ENCODE measurements at regions not wholly inside any gene's neighbourhood (a gene's known extent, or its start where the extent isn't known, plus 50 kb on each side); places are given as distances from the start of the nearest gene placed in this dataset.

DNA sequence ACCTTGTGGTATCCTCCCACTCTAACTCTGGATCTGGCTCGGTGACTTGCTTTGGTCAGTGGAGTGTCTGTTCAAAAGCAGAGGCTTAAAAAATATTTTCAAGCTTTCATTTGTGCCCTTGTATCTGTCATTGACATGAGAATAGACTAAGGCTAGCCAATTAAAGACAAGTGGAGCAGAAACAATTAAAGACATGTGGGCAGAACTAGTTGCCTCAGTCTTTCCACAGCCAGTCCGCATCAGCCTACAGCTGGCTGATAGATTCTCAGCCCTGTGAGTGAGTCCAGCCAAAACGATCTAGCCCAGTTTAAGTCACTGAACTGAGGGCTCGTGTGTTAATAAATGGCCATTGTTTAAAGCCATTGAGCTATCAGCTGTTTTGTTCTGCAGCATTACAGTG, 185.2 kb upstream of the DGKB start:
- TF ChIP-seq, protein P1, sequence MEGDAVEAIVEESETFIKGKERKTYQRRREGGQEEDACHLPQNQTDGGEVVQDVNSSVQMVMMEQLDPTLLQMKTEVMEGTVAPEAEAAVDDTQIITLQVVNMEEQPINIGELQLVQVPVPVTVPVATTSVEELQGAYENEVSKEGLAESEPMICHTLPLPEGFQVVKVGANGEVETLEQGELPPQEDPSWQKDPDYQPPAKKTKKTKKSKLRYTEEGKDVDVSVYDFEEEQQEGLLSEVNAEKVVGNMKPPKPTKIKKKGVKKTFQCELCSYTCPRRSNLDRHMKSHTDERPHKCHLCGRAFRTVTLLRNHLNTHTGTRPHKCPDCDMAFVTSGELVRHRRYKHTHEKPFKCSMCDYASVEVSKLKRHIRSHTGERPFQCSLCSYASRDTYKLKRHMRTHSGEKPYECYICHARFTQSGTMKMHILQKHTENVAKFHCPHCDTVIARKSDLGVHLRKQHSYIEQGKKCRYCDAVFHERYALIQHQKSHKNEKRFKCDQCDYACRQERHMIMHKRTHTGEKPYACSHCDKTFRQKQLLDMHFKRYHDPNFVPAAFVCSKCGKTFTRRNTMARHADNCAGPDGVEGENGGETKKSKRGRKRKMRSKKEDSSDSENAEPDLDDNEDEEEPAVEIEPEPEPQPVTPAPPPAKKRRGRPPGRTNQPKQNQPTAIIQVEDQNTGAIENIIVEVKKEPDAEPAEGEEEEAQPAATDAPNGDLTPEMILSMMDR (conservative IDR thresholded peaks at IDR 0.05; ENCODE audit: control insufficient read depth, insufficient read depth, low read depth, low read length): no peak
- DNase-seq (ENCODE audit: low read depth): no peak
- no peak overlapping the region for H3K4me3 ChIP-seq (ENCODE audit: control insufficient read depth, low read depth, low read length)

DNA sequence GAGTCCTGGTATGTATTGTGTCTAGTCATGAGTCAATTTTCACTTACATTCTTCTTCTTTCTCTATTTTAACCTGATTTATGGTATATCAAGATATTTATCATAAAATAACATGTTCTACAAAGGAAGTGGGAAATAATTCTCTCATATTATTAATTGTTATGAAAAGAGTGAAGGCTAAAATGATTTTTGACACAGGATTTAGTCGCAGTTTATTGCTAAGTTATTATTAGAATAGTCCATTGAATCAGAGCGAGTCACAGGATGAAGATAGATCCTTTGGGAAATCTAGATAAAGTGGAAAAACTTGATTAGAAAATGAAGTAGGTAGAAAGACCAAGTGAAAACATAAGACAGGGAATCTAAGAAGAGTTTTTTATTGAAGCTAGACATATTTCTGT, 184.3 kb upstream of the DGKB start:
- peak; percentile 17 for DNase-seq (ENCODE audit: low read depth)
- H3K4me3 ChIP-seq (ENCODE audit: control insufficient read depth, low read depth, low read length): no peak overlapping the region
- TF ChIP-seq, protein P1 (conservative IDR thresholded peaks at IDR 0.05; ENCODE audit: control insufficient read depth, insufficient read depth, low read depth, low read length): no peak

DNA sequence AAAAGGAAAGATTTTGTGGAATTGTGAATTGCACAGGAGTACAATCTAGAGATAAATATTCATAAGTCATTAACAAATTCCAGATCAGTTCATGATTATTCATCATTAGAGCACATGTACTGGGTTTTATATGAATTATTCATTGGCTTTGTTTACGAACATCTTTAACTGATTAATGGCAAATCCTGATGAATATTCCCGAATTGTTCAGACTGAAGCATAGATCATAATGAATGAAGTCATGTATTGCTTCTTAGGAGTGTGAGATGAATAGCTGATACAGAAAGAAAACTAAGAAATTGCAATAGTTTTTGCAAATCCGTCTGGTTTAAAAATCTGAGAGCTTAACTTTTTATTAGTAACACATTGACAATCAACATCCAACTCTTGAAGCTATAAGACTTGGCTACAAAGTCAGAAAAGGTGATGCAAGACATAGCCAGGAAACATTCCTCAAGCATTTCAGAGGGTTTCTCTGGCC, 183.6 kb upstream of the DGKB start:
- DNase-seq (ENCODE audit: low read depth): peak; percentile 52
- TF ChIP-seq, protein P1 (conservative IDR thresholded peaks at IDR 0.05; ENCODE audit: control insufficient read depth, insufficient read depth, low read depth, low read length): no peak
- no peak overlapping the region for H3K4me3 ChIP-seq (ENCODE audit: control insufficient read depth, low read depth, low read length)

DNA sequence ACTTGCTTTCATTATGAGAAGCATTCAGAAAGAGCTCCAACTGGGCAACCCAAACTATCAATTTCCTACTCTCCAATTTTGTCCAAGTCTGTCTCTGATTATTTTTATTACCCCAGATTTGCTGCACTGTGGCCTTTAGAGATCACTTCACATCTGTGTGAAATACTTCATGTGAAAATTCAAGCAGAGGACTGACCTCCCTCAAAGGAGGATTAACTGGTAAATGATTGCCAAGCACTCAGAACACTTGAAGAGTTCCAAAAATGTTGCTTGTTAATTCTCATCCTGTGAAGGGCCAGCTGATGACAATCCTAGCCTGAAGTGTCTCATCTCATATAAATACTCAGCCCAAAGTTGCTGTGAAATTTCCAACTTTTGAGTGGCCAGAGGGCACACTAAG, 182.8 kb upstream of the DGKB start:
- TF ChIP-seq, protein P1 (conservative IDR thresholded peaks at IDR 0.05; ENCODE audit: control insufficient read depth, insufficient read depth, low read depth, low read length): no peak
- no peak overlapping the region for H3K4me3 ChIP-seq (ENCODE audit: control insufficient read depth, low read depth, low read length)
- no peak for DNase-seq (ENCODE audit: low read depth)

DNA sequence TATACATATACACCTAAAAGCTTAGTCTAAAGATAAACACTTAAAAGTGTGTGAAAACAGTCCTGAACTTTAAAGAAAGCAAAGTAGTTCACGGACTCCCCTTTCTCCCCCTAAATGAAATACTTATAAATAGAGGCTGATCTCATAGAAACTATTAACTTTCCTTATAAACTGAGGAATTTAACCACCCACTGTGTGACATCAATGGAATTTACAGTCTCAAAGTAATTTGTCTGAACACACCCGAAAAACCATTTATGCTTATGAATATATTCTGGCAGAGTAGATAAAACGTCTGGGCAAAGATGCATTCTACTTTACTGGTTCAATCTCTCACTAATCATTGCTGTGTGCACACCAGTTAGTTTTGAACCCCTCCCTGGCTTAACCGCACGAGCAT, 181.8 kb upstream of the DGKB start:
- TF ChIP-seq, protein P1 (conservative IDR thresholded peaks at IDR 0.05; ENCODE audit: control insufficient read depth, insufficient read depth, low read depth, low read length): no peak
- no peak overlapping the region for H3K4me3 ChIP-seq (ENCODE audit: control insufficient read depth, low read depth, low read length)
- DNase-seq (ENCODE audit: low read depth): no peak

DNA sequence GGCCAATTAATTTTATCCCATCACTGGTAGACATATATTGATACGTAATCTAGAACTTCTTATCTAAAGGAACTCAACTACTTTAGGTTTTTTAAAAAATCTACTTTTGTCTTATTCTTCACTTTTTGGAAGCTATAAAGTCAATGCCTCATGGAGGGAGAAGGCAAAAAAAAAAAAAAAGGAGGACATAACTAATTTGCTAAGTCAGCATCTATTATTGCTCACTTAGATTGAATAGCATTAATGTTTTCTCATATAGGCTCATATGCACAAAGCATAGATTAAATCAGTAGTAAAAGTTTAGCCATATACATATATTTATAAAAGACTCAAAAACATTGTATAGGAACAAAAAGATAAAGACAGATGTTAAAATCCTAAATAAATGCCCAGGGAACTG, 179.3 kb upstream of the DGKB start:
- no peak for DNase-seq (ENCODE audit: low read depth)
- TF ChIP-seq, protein P1 (conservative IDR thresholded peaks at IDR 0.05; ENCODE audit: control insufficient read depth, insufficient read depth, low read depth, low read length): no peak
- no peak overlapping the region for H3K4me3 ChIP-seq (ENCODE audit: control insufficient read depth, low read depth, low read length)

DNA sequence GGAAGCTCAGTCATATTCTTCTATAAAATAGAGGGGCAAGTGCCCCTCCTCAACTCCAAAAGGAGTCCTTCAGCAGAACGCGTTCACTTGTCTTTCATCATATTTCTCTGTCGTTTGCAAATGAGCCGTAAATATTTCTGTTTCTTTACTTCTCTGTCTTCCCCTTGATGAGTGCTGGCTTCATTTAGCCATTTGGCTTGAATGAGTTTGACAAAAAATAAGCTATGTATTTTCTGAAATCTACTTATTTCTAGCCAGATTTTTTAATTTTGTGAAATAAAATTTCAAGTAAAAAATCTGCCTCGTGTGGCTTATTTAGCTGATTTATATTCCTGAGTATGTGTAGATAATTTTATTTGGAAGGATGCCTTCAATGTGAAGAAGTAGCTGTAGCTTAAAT, 170.8 kb upstream of the DGKB start:
- no peak for DNase-seq (ENCODE audit: low read depth)
- TF ChIP-seq, protein P1 (conservative IDR thresholded peaks at IDR 0.05; ENCODE audit: control insufficient read depth, insufficient read depth, low read depth, low read length): no peak
- no peak overlapping the region for H3K4me3 ChIP-seq (ENCODE audit: control insufficient read depth, low read depth, low read length)
